ENCODE measurements at regions not wholly inside any gene's neighbourhood (a gene's known extent, or its start where the extent isn't known, plus 50 kb on each side); places are given as distances from the start of the nearest gene placed in this dataset.

DNA sequence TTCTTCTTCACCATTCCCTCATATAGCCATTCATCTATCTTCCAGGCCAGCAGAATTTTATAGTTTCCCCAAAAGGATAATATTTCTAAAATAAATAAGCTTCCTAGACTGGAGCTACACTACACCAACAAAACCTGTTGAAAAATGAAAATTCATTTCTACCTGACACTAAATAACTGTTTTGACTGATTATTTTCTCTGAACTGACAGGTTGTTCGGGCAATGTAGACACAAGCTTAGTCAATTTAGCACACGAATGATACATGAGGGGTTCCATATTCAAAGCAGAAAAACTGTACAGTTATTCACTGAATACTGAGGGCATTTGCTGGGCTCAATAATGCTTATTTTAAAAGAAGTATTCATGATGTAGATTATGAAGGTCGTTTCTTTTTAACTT is 589.7 kb downstream of the LIG4 start:
- no peak for TF ChIP-seq CTCF (IDR thresholded peaks at IDR 0.05)
- no peak for TF ChIP-seq POLR2A (IDR thresholded peaks at IDR 0.05)
